Stimulated activated CD8-positive, alpha-beta memory T cell treated with anti-CD3 and anti-CD28 coated beads, Interleukin-15, amount 100 ng/mL, for 48 hours (primary cell): ENCODE measurements at regions not wholly inside any gene's neighbourhood (a gene's known extent, or its start where the extent isn't known, plus 50 kb on each side); places are given as distances from the start of the nearest gene placed in this dataset.
"Not testable (repeated sequence)": the region's sequence is repeated elsewhere in the genome, so short reads cannot be mapped to it uniquely, and the experiment has no call there.

Experiments
- DNase-seq, 2 donors: peaks; one replicate each; pipeline ENCODE4 v3.0.0-alpha.2; 2020; ENCODE audit warnings: low read depth in 2 of 2

DNA sequence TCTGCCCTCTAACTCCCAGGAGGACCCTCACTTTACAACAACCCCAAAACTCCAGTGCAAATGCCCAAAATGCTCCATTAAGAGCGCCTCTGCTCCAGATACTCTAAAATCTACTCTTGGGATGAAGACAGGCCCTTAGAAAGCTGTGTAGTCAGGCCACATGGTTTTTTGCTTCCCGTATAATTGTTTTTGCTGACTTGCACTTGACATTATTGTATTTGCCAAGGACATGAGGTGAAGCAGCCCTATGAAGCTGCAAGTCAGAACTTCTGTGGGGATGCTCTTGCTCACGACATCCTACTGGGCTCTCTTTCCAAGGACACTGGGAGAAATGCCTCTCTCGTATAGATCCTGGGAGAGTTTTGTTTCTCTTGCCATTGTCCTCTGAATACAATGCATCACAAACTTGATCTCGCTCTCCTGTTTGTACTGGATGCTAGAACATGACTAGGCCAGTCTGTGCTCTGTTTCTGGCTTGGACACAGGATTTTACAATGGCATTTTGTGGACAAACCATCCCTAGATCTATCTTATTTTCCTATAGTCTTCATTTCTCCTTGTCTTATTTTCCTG is 177.2 kb upstream of the DTNBP1 start:
- DNase-seq: no peak

DNA sequence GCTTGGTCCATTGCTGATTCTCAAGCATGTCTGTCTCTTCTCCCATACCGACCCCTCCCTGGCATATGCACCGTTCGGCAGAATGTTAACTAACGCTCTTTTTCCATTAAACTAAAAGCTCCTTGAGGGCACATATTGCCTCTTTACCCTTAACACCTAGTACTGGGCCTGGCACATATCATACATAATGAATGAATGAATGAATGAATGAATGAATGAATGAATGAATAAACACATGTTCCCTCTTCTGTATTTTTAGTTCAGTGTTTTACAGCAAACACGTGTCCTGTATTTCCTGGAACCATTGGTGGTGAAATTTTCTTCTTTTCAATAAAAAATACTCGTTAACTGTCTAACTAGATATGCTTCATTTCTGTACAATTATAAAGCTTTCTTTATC is 174.4 kb upstream of the DTNBP1 start:
- DNase-seq: no peak

DNA sequence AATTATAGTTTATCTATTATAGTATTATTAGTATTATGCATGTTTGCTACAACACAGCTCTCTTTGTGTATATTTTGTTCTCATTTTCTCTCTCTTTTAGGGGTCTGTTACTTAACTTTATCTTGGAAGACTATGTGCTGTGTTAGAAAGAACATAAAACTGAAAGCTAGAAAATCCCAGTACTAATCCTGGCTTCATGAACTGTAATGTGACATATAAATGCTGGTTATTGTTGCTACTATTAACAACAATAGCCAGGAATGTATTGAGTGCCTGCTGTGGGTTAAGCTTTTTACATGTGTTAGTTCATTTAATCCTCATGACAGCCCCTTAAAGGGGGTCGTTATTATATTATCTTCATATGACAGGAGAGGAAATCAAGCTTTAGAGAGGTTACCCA is 170.0 kb upstream of the DTNBP1 start:
- no peak for DNase-seq

DNA sequence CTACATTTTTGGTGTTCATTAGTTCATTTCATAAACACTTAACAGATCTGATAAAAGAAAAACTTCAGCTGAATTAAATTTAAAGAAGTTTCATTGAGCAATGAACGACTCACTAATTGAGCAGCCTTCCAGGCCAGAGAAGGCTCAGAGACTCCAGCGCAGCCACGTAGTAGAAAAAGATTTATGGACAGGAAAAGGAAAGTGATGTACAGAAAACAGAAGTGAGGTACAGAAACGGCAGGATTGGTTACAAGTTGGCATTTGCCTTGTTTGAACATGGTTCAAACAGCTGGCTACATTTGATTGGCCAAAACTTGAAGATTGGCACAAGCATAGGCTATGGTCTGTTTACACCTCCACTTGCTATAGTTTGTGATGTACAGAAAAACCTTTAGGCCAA is 166.3 kb upstream of the DTNBP1 start:
- no peak for DNase-seq

DNA sequence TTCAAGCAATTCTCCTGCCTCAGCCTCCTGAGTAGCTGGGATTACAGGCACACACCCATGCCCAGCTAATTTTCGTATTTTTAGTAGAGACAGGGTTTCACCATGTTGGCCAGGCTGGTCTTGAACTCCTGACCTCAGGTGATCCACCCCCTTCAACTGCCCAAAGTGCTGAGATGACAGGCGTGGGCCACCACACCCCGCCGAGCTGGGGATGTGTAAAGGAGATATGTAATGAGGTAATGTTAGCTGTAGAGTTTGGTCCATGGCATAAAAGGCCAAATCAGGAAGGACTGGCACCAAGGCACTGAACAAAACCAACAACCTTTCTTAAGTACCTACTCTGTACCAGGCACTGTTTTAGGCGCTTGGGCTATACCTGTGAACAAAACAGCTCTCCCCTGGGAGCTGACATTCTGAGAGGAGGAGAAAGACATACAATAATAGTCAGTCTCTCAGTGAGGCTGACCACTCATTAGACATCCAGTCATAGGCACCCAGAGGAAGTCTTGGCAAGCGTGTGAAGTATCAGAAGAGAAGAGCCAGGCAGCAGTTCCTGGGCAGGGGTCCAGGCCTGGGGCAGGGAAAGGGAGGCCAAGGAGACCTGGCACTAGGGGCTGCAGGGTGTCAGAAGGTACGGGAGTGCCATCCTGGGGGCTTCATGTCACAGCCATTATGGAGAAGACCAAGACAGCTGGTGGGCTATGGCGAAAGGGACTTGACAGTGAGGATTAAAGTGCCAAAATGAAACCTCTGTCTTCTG is 164.8 kb upstream of the DTNBP1 start:
- DNase-seq: no peak

DNA sequence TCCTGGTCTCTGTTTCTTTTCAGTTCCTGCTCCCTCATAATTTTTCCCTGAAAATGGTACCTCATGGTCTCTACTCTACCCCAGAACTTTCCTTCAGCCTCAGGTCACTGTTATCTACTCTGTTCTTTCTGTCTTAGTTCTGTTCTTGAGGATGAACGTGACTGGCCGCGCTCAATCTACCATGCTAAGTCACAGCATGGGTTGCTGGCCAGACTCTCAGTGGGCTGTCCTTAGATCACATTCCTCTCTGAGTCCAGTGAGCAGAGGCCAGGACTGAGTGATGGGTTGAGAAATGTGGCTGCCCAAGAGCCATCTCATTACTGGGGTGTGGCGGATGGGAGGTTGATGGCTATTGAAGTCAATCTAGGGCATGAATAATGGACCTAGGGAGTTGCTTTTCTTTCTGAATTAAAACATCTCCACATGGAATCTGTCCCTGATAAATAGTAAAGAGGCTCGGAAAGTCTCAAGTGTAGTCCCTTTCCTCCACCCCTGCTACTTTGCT is 164.0 kb upstream of the DTNBP1 start:
- no peak for DNase-seq

DNA sequence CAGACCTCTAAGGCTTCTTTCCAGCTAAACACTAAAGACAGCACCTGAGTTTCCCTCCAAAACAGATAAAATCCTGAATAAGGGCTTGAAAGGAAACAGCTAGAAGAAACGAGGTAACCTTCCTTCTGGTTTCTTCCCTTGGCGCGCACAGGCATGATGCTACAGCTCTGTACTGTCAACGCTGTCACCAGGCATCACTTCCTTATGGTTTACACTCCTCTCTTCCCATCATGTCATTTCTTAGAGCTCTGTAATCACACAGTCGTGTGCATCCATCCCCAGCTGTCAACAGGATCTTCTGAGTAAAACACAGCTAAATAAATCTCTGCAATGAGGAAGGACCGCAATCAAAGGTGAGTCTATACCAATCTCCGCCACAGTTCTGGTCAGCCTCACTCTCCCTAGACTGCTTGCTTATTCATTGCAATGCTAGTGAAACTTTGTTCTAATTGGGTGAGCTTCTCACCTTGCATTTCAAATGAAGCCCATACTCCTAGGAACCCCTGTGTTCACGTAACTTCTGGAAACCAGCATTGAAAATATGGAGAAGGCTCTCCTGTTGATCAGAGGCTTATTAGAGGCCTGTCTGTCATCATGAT is 162.6 kb upstream of the DTNBP1 start:
- no peak for DNase-seq

DNA sequence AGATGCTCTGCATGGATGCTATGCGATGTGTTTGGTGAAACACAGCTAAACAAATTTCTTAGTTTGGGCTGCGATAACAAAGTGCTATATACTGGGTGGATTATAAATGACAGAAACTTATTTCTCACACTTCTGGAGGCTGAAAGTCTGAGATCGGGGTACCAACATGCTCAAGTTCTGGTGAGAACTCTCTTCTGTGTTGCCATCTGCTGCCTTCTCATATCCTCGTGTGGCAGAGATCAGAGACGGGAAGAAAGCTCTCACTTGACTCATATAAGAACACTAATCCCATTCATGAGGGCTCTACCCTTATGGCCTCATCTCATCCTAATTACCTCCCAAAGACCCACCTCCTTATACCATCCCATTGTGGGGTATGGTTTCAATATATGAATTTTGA is 162.0 kb upstream of the DTNBP1 start:
- no peak for DNase-seq

DNA sequence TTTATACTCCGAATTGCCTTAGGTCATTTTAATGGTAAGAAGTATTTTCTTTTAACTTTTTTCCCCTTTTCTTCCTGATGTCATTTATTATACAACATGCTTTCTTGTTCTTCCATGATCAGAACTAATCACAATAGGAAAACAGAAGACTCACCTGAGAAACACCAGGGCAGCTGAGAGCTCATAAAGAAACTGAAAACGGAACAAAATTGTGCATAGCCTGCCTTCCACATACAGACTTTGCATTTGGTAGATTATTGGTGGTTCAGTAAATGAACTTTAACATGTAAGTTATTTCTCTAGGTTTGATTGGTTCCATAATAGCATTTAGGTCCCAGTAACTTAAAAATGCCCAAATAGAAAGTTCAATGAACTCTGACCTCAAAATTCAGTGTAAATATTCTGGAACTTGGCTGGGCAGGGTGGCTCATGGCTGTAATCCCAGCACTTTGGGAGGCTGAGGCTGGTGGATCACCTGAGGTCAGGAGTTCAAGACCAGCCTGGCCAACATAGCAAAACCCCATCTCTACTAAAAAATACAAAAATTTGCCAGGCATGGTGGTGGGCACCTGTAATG is 161.1 kb upstream of the DTNBP1 start:
- DNase-seq: no peak

DNA sequence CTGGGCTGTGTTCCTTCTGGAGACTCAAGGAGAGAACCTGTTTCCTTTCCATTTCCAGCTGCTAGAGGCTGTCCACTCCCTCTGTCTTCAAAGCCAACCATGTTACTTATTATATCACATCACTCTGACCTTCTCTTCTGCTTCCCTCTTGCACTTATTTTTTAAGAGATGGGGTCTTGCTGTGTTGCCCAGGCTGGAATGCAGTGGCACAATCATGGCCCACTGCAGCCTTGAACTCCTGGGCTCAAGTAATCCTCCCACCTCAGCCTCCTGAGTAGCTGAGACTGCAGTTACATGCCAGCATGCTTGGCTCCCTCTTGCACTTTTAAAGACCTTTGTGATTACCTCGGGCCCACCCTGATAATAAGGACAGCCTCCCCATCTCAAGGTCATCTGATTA is 160.0 kb upstream of the DTNBP1 start:
- no peak for DNase-seq

DNA sequence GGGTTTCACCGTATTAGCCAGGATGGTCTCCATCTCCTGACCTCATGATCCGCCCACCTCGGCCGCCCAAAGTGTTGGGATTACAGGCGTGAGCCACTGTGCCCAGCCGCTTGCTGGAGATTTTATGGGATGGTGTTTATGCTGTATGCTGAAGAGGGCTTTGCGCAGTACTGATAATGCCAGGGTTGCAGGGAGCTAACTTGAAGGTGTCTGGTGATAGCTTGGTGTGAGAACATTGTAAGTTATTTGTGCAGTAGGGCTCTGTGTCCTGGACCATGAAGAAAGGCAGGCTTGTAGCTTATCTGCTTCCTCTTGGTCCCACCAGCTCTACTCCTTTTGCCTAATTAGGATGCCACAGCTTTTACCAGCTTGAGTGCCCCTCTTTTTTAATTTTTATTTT is 157.0 kb upstream of the DTNBP1 start:
- no peak for DNase-seq

DNA sequence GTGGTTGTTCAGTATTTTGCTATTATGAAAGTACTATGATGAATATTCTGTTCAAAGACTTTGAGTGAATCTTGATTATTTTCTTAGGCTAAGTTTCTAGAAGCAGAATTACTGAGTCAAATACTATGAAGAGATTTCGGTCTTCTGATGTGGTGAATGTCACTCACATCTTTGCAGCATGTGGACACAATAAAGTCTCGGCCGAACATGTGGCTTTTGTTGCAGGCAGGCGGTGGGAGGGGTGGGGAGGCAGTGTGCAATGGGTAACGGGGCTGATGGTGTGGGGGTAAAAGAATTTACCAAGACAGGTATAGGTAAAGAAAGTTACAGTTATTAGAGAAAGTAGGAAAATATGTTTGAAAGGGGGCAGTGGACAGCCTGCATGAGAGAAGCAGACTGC is 156.4 kb upstream of the DTNBP1 start:
- DNase-seq: no peak

DNA sequence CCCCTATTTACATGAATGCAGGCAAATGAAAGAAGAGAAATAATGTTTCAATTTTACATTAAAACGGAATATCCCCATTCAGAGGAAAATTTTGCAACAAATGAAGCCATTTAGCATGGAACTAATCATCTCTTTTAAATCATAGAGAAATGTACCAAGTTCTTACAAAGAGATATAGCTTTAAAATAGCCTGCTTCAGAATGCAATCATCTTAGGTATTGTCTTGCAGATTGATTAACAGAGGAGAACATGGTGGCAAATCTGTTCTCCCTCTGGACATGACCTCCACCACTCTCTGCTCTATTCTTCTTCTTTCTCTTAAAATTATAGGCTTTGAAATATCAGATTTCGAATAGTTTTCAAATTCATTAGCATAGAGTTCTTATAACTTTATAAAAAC is 155.7 kb upstream of the DTNBP1 start:
- no peak for DNase-seq

DNA sequence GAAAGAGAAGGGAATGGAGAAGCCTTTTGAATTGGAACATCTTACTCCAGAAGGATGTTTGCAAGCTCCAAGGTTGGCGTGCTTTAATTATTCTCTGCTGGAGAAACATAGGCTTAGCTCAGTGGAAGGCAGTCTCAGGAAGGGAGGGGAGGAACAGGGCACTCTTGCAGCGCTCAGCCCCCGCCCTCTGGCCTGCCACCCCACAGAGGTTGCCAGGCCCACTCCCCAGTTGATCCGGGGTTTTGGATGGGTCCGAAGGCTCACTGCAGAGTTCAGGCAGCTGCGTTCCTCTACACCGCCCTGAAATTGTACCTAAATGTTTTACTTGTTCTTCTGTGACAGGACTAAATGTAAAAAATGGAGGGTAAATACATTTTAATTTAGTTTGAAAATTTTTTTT is 155.2 kb upstream of the DTNBP1 start:
- no peak for DNase-seq

DNA sequence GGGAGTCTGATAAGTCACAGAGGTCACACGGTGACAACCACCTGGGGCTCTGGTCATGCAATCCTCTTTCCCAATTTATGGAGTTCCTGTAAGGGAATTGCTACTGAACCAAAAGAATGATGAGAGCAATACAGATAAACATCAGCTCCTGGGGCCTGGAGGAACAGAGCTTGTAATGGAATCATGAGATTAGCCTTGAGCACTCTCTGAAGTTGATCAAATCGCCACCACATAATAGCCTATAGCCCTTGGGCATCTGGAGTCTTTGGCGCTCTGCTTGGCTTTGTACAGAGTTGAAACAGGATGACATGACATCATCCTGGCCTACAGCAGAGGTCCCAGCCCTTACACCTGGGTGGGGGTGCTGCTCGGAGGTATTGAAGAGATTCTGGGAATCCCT is 154.3 kb upstream of the DTNBP1 start:
- DNase-seq: no peak

DNA sequence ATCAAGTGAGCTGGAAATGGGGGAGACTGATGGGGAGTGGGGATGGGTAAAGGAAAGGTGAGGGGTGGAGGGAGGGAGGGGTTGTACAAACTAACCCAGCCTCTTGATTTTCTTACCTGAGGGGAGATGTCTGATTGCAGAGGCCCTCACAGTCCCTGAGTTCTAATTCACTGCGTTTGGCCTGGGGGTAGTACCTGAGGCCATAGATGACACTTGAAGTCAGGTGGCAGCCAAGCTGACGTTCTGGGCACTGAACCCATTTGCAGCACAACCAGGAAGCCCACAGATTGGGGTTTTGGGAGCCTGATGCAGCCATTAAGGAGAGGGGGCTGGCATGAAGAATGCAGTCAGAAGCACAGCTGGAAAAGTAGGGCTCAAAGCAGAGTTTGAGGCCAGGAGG is 153.8 kb upstream of the DTNBP1 start:
- DNase-seq: no peak

DNA sequence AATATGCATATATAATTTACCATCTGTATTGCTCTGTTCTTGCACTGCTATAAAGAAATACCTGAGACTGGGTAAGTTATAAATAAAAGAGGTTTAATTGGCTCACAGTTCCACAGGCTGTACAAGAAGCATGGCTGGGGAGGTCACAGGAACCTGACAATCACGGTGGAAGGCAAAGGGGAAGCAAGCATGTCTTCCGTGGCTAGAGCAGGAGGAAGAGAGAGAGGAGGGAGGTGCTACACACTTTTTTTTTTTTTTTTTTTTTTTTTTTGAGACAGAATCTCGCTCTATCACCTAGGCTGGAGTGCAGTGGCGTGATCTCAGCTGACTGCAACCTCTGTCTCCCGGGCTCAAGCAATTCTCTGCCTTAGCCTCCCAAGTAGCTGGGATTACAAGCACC is 150.9 kb upstream of the DTNBP1 start:
- not testable (repeated sequence) for DNase-seq

DNA sequence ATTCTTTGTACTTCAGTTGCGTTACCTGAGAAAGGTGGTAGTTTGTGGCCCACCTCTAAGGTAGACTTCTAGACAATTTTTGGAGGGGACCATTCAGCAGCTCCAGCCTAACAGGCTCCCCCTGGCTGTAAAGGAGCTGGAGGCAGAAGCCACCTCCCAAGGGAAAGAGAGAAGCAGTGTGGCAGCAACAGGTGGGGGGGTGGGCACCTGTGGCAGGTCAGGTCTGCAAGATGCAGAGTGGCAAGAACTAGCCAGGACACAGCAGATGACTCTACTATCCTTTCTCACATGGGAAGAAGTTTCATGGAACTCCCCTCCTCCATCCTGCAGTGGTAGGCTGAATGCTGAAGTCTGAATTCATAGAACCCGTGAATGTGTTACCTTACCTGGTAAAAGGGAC is 148.3 kb upstream of the DTNBP1 start:
- no peak for DNase-seq

DNA sequence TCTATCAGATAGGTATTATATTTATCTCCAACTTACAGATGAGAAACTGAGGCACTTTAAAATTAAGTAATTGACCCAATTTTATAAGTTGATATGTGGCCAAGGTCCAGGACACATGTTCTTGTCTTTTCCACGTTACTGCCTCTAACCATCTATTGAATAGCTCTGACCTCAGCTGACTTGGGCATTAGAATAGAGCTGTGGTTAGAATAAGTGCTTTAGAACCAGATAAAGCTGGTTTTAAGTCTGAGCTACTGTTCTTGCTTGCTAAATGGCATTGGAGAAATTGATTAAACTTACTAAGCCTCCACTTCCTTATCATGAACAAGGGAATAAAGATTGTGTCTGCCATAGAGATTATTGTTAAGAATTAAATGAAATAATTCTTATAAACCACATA is 147.8 kb upstream of the DTNBP1 start:
- no peak for DNase-seq

DNA sequence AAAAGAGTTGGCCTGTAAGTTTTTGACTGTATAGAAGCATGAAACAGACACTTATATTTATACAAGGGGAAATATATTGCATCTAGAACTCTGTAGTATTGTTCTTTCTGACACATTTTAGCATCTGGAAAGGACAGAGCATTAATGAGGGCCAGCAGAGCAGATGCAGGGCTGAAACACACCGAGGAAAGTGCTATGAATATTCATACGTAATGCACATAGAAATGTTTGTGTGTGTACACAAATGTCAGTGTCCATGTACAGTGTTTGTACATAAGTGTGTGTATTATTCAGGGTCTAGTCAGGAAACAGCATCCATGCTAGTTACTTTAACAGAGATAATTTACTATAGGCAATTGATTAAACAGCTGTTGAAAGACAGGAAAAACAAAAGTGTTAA is 146.5 kb upstream of the DTNBP1 start:
- no peak for DNase-seq

DNA sequence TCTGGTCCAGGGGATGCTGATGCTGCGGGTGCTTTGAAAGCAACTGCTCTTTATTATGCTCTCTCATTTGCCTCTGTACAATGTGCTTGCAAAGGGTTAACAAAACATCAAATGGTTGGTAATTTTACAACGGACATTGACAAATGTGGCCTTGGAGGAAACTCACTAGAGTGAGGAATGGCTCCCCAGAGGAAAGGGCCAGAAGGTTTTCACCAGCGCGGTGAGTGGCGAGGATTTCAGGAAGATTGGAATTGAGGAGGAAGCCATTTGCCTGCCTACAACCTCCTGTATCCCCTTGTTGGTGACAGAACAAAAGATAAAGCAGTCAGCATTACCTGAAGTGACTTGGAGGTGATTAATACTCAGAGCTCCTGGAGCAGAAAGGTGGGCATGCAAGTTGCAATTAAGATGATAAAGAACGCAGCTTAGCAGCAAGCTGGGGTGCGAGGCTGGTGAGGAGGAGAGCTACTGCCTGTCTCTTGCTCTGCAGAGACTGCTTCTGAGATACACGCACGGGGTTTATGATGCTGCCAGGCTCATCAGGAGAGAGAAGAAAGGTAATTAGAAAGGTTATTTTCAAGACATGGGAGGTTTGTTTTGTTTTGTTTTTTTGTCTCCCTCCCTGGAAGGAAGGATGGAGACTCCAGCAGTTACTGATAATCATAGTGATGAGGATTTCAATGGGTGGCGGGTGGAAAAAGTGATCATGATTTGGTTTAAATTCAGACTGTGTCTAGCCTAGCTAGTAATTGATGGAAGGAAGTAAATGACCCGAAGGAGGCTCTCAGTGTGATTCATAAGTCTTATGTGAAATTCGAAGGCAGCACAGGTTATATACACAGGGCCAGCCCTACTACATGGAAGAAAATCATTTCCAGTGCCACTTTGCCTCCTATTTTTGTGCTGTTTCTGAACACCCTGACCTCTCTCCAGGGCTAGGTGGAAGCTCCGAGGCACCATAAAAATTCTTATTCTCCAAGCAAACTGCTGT is 141.6 kb upstream of the DTNBP1 start:
- DNase-seq: no peak

DNA sequence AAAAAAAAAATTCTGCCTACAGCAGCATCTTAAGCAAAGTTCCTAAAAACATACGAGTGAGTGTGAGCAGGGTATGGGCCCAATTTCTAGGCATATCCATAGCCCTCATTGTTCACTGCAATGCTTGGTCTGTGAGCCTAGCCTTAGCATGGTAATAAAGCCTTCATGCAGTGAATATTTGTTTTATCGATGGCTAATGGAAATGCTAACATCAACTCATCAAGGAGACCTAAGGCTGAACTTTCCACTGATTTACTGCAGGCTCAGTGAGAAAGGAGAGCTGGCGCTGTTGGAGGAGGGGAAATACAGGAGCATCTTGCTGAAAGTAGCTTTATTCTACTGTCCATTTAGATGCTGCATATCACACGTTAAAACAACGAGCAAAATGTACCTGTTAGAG is 139.6 kb upstream of the DTNBP1 start:
- no peak for DNase-seq
